GM13977 (cell line): ENCODE measurements at regions not wholly inside any gene's neighbourhood (a gene's known extent, or its start where the extent isn't known, plus 50 kb on each side); places are given as distances from the start of the nearest gene placed in this dataset.

Experiments used
- DNase-seq: peaks from one replicate; pipeline ENCODE4 v3.0.0; 2012; ENCODE audit warnings: low spot score
- in situ Hi-C: fragments of 300-500 bp; cut with MboI; formaldehyde crosslinking; loops from one replicate; pipeline ENCODE4 v1.12.0; 2022; ENCODE audit warnings: low sequenced_read_pairs, low pct_unique_long_range_greater_than_20kb, mixed read lengths, inconsistent platforms; ENCODE audit not compliant: unreplicated experiment
- TF ChIP-seq, protein P1 (sequence below): IDR thresholded peaks from 2 replicates; pipeline ENCODE4 v1.5.1; 2012; ENCODE audit warnings: mild to moderate bottlenecking, control low read depth; ENCODE audit not compliant: insufficient read depth; ENCODE audit errors: extremely low read depth, missing control alignments

DNA sequence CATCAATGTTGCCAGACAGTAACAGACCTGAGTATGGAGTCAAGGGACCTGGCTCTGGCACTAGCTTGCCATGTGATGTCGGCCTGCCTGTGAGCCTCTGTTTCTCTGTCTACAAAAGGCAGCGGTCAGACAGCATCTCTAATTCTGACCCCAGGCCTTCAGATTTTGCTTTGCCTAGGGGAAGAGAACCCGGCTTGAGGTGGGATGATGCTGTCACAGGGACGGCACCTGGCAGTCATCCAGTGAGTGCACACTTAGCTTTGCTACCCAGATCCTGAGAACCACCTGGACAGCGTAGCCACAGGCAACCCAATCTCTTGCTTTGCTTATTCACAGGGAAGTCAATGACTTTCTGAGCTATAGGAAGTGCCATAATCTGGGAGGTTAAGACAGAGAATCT is 135.2 kb upstream of the SALL1 start:
- no peak for DNase-seq
- in situ Hi-C loops = no loop called here
- TF ChIP-seq, protein P1, sequence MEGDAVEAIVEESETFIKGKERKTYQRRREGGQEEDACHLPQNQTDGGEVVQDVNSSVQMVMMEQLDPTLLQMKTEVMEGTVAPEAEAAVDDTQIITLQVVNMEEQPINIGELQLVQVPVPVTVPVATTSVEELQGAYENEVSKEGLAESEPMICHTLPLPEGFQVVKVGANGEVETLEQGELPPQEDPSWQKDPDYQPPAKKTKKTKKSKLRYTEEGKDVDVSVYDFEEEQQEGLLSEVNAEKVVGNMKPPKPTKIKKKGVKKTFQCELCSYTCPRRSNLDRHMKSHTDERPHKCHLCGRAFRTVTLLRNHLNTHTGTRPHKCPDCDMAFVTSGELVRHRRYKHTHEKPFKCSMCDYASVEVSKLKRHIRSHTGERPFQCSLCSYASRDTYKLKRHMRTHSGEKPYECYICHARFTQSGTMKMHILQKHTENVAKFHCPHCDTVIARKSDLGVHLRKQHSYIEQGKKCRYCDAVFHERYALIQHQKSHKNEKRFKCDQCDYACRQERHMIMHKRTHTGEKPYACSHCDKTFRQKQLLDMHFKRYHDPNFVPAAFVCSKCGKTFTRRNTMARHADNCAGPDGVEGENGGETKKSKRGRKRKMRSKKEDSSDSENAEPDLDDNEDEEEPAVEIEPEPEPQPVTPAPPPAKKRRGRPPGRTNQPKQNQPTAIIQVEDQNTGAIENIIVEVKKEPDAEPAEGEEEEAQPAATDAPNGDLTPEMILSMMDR = no peak

DNA sequence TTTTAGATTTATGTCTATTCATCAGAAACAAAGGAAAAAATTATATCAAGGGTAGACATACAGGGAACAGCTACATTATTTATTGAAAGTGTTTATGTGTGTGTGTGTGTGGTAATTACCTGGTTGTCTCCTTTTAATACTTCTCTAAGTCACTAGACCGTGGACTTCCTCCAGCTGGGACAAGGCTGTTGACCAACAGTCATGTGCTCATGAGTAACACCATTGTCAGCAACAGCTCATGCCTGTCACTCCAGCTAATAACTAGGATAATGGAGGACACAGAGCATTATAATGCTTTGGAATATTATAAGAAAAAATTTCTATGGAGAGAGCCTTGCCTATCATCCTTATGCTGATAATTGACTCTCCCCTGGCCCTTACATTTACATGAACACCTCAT is 125.3 kb upstream of the SALL1 start:
- TF ChIP-seq, protein P1 = no peak
- in situ Hi-C loops = no loop called here
- no peak for DNase-seq

DNA sequence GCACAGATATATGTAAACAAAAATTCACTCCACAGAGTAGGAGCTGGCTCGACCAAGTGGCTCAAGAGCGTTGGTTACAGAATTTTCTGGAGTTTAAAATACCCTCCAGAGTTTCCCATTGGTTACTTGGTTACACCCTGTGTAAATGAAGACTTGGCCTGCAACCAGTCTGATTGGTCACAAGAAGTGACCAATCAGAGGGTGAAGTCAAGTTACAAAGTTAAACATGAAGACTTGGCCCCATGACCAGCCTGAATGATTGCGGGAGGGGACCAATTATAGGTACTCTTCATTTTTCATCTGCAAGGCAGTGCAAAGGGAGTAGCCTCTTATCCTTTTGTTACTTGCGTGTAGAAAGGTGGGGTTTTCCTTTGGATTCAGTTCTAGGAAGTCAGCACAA is 121.3 kb upstream of the SALL1 start:
- TF ChIP-seq, protein P1 = no peak
- in situ Hi-C loops = no loop called here
- DNase-seq = no peak

DNA sequence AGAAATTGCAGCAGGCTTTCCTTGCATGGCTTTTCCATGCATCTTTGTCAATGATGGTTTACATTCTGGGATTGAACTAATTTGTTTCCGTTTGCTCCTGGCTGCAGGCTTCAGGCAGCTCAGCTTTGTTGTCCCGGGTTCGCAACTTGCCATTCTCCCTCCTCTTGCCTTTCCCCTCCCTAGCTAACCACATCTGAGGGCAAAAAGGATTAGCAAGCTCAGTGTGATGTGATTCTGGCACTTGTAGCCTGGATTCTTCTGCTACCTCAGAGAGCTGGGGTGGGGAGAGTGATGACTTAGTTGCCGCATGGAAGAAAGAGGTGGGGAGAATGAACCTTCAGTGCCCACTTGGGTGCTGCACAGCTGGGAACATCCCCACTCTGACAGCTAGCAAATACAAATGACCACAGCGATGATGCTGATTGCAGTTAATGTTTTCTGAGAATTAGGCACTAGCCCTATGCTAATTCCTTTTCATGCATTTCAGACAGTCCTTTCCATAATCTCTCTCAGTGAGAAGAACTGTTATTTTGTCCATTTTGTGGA is 120.2 kb upstream of the SALL1 start:
- DNase-seq = no peak
- in situ Hi-C loops = no loop called here
- TF ChIP-seq, protein P1 = no peak

DNA sequence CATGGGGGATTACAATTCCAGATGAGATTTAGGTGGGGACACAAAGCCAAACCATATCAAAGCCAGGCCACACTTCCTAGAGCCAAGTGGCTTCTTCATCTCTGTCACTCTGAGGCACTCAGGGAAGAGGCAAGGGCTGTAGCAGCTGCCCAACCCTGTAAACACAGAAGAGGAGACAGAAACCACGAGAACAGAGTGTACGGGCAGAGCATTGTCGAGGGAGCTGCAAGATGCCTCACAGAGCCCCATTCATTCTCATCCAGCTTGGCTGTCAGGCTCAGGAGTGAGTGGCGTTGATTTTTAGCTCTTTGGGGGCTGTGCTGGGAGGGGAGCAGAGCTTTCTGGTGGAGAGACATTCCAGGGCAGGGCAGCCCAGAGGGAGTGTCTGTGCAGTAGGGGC is 117.2 kb upstream of the SALL1 start:
- in situ Hi-C loops = no loop called here
- TF ChIP-seq, protein P1 = no peak
- DNase-seq = no peak

DNA sequence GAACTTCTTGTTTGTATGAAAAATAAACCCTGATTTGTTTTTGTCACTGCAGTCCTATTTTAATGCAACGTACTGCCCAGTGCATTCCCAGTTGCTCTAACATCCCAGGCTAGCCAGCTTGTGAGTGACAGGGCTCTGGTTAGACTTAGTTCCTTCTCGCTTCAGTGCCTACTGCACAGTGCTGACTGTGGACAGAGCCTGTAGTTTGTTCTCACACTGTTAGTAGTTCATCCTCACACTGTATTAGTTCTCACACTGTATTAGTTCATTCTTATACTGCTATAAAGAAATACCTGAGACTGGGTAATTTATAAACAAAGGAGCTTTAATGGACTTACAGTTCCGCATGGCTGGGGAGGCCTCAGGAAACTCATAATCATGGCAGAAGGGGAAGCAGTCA is 116.6 kb upstream of the SALL1 start:
- in situ Hi-C loops = no loop called here
- TF ChIP-seq, protein P1 = no peak

DNA sequence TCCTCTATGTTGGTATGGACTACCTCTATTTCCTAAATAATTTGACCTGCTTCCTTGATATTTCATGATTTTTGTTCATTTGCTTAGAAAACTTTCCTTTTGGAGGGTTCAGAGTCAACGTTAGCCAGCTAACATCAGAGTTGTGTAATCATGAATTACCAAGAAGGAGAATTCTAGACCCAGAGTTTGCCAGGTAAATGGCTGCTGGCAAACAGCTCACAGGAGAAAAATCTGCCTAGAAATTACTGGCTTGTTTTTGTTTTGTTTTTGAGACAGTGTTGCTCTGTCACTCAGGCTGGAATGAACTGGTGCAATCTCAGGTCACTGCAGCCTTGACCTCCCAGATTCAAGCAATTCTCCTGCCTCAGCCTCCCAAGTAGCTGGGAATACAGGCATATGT is 111.4 kb upstream of the SALL1 start:
- no peak for DNase-seq
- TF ChIP-seq, protein P1 = no peak
- in situ Hi-C loops = no loop called here

More for the DNA sequence above, 116.6 kb upstream of the SALL1 start:
- no peak for DNase-seq
